ENCODE measurements at regions not wholly inside any gene's neighbourhood (a gene's known extent, or its start where the extent isn't known, plus 50 kb on each side); places are given as distances from the start of the nearest gene placed in this dataset.

- DNase-seq: no peak
Measured at GRCh38 chr3:15952543-15953175, 154.9 kb upstream of the ANKRD28 start.

- no peak for DNase-seq
Measured at GRCh38 chr3:15953841-15954240, 156.1 kb upstream of the ANKRD28 start.

- DNase-seq: no peak
Measured at GRCh38 chr3:15955968-15956367, 158.2 kb upstream of the ANKRD28 start.

DNA sequence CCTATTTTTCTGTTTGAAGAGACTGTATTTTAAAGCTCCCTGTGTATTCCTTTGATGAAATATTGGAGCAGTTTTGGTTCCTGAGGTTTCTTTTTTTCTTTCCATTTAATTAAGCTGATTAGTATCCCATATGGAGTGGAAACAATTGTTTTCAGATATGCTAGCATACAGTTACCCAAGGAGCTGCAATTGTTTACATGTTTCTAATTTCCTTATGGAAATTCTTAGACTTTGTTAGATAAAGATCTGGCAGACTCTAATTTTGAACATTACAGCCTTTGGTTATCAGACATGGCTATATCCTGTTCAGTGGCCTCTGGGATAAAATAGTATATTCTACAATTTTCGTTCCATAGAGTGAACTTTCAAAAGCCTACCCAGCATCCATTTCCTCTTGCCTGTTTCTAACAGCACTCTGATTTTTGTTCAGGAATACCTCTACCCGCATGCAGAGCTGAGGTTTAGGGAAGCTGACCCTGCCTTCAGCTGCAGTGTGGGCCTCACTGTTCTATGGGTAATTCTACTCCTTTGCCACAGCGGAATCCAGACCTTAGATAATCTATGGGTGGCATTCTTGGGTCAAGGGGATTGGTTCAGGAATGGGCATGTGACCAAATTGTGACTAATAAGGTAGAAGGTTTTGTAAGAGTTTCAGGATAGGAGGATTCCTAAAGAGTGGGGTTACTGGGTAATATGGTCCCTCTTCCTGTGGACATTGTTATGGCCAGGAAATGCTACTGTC, 161.1 kb upstream of the ANKRD28 start:
- DNase-seq: no peak

GRCh38 chr3:15959434-15959811, 161.6 kb upstream of the ANKRD28 start:
- no peak for DNase-seq

GRCh38 chr3:15964605-15965442, 167.0 kb upstream of the ANKRD28 start:
- no peak for DNase-seq

GRCh38 chr3:15967577-15967976, 169.8 kb upstream of the ANKRD28 start:
- no peak for DNase-seq

DNA sequence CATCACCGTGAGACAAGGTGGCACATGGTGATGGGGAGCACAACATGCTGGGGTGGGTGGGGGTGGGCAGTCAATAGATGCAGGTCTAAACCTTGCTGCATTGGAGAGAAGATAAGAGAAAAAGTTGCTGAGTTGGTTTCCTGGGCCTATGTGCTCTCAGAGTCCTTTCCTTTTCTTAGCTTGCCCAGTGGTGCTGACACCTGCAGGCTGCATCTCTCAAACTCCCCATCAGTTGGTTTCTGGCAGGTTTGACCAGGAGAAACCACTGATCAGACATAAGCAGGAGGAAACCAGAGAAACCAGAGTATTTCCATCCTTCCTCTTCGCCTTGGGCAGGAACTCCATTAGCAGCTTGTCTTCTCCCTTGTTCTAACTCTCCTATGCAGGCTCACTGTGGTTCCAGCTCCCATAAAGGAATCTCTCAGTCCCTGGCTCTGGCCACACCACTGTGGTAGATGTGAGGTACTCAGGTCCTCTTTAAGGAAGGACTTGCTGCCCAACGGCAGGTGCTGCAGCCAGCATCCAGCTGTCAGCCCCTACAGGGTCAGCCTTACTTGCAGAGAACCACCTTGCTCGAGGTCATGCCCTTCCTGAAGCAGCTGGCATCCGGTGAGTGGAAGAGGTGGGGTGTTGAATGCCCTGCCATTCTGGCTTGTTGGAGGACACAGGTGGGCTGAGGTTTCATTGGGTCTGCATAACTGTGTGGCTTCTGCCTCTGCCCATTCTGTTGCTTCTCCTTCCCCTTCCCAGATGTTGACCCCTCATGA, 172.3 kb upstream of the ANKRD28 start:
- no peak for DNase-seq

GRCh38 chr3:15973414-15973813, 175.6 kb upstream of the ANKRD28 start:
- DNase-seq: no peak

- DNase-seq: no peak
Measured at GRCh38 chr3:15973940-15974339, 176.2 kb upstream of the ANKRD28 start.

DNA sequence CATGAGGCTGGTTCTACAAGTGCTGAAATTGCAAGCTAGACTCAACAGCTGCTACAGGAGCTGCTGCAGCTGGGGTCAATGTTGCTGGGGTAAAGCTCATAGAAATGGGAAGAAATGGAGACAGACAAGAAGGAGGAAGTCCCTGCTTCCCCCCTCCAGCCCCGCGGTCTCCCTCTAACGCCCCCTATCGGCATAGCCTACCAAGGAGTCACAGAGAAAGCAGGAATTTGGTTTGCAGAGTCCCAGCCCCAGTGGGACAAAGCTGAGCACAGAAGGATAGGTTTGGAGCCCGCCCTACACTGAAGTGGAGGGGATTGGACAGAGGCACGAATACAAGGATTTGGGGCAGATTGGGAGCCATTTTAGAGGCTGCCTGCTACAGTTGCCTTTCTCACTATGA, 176.9 kb upstream of the ANKRD28 start:
- DNase-seq: no peak

GRCh38 chr3:15976524-15976923, 178.7 kb upstream of the ANKRD28 start:
- no peak for DNase-seq

GRCh38 chr3:15977090-15977489, 179.3 kb upstream of the ANKRD28 start:
- DNase-seq: no peak

DNA sequence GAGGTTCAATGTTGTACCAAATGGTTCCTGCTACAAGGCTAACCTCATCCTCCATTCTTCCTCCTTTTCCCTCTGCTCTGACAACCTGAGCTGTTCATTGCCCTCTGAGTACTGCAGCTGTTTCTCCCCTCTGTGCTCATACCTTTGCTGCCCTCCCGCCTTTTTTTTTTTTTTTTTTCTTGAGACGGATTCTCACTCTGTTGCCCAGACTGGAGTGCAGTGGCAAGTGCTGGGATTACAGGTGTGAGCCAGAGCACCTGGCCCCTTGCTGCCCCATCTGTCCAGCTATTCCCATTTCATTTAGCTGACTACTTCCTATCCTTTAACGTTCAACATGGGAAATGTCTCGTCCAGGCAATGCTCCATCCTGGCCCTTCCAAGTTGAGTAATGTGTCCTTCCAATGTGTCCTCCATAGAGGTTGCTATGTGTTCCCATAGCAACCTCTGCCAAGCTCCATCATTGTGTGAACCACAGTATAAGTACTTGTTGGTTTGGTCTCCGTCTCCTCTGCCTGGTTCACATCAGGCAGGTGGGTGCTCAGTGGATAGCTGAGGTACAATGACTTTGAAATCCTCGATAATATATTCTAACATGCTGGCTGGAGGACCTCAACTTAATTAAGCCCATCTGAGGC, 179.9 kb upstream of the ANKRD28 start:
- no peak for DNase-seq

DNA sequence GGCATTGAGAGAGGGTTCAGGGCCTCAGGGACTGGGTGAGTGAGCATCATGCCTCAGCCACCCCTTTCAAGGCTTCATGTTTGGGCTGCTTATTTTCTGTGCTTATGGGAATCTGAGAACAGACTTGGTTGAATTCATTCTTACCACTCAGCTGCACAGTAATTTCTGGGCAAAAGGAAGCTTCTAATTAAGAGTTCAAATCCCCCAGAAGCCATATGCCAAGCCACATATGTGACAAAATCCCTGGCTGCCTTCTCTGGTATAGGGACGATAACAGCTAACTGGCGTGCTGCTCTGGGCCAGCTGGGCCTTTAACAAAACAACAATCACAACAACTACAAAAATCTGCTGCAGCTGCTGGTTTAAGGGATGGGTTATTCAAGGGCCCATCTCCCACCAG, 181.0 kb upstream of the ANKRD28 start:
- no peak for DNase-seq

GRCh38 chr3:15979495-15979894, 181.7 kb upstream of the ANKRD28 start:
- no peak for DNase-seq

DNA sequence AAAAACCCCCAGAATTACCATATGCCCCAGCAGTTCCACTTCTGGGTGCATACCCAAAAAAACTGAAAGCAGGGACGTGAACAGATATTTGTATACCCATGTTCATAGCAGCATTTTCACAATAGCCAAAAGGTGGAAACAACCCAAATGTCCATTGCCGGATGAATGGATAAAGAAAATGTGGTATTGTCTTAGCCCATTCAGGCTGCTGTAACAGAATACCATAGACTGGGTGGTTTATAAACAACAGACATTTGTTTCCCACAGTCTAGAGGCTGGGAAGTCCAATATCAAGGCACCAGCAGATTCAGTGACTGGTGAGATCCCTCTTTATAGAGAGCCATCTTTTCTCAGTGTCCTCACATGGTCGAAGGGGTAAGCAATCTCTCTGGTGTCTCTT, 182.1 kb upstream of the ANKRD28 start:
- DNase-seq: no peak

DNA sequence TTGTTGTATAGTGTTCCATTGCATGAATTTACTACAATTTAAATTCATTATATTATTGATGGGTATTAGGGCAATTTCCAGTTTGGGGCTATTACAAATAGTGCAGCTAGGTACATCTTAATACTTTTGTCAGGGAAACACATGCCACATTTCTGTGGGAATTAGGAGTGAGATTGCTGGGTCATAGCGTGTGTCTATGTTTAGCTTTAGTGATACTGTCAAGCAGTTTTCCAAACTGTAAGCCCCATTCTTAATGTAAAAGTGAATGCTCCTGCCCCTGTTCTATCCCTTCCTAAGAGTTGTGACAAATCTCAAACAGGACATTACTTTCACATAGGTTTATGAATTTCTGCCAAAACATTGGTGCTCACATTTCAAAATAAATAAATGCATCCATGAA, 184.5 kb upstream of the ANKRD28 start:
- DNase-seq: no peak

- no peak for DNase-seq
Measured at GRCh38 chr3:15982667-15983196, 185.0 kb upstream of the ANKRD28 start.

DNA sequence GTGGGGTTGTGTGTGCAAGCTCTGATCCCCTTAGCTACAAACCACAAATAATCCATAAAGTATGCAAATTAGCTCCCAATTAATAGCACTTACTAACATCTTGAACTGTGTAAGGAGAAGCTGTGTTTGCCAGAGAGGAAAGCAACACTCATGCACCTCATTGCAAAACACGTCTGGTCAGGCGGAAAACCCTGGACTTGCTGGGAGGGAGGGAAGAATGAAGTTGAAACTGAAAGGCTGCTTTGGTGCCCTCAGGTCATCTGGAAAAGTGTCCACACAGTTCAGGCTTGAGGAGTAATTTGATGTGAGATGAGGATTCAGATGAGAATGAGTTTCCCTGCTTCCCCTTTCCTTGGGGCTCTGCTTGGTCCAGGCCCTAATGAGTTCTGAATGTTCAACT, 185.5 kb upstream of the ANKRD28 start:
- no peak for DNase-seq

DNA sequence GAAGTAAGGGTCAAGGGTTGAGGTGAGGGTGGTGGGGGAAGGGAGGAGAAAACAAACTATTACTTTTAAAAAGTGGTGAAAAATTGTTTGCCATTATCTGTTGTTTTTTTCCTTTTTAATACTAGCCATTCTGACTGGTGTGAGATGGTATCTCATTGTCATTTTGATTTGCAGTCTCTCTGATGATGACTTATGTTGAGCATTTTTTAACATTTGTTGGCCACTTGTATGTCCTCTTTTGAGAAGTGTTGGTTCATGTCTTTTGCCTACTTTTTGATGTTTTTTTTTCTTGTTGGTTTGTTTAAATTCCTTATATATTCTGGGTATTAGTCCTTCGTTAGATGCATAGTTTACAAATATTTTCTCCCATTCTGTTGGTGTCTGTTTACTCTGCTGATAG, 185.9 kb upstream of the ANKRD28 start:
- no peak for DNase-seq

- no peak for DNase-seq
Measured at GRCh38 chr3:15989419-15989818, 185.1 kb upstream of the GALNT15 start.
